ENCODE measurements at regions not wholly inside any gene's neighbourhood (a gene's known extent, or its start where the extent isn't known, plus 50 kb on each side); places are given as distances from the start of the nearest gene placed in this dataset.

- no peaks in the 10 kb centered on the region for H3K36me3 ChIP-seq (ENCODE audit: control insufficient read depth in 4 of 4, insufficient read depth in 4 of 4, low read length in 4 of 4)
- H3K4me3 ChIP-seq: no peak overlapping the region
- ATAC-seq (ENCODE audit: insufficient read depth, low FRiP score) (no peak), DNase-seq (no peak)
- TF ChIP-seq CTCF (IDR thresholded peaks at IDR 0.05; ENCODE audit: control extremely low read depth, extremely low read depth): no peak
- 48 to 53% methylated on average over 3 of the region's 3 CpGs for WGBS, 2 donors
- H3K4me1 ChIP-seq (ENCODE audit: control insufficient read depth in 5 of 5, insufficient read depth in 5 of 5, low read length in 5 of 5): no peaks in the 10 kb centered on the region
- no peaks in the 10 kb centered on the region for H3K27me3 ChIP-seq (ENCODE audit: control insufficient read depth in 3 of 3, insufficient read depth in 3 of 3, low read length in 2 of 3)
- no peaks in the 10 kb centered on the region for H3K9me3 ChIP-seq (ENCODE audit: control insufficient read depth in 4 of 4, insufficient read depth in 3 of 4, low read length in 3 of 4)
- no peak overlapping the region for H3K9ac ChIP-seq (ENCODE audit: insufficient read depth in 1 of 2, low read length in 2 of 2)
- no peak overlapping the region for H3K27ac ChIP-seq (ENCODE audit: low read depth in 1 of 2, low read length in 1 of 2)
Measured at GRCh38 chr6:147016440-147016839, 187.8 kb upstream of the STXBP5 start.

GRCh38 chr6:147017153-147017552 is 187.1 kb upstream of the STXBP5 start:
- no peak for DNase-seq
- Histone ChIP-seq H3K4me1 (ENCODE audit: control insufficient read depth in 5 of 5, insufficient read depth in 5 of 5, low read length in 5 of 5) (no peaks in the 10 kb centered on the region), H3K27me3 (ENCODE audit: control insufficient read depth in 3 of 3, insufficient read depth in 3 of 3, low read length in 2 of 3) (no peaks in the 10 kb centered on the region), H3K27ac (ENCODE audit: low read depth in 1 of 2, low read length in 1 of 2) (no peak overlapping the region), H3K9ac (ENCODE audit: insufficient read depth in 1 of 2, low read length in 2 of 2) (no peak overlapping the region), H3K4me3 (no peak overlapping the region), H3K9me3 (ENCODE audit: control insufficient read depth in 4 of 4, insufficient read depth in 3 of 4, low read length in 3 of 4) (no peaks in the 10 kb centered on the region), H3K36me3 (ENCODE audit: control insufficient read depth in 4 of 4, insufficient read depth in 4 of 4, low read length in 4 of 4) (no peaks in the 10 kb centered on the region)
- 89 to 94% methylated on average over 4 of the region's 4 CpGs for WGBS, 2 donors
- no peak for ATAC-seq (ENCODE audit: insufficient read depth, low FRiP score)
- no peak for TF ChIP-seq CTCF (IDR thresholded peaks at IDR 0.05; ENCODE audit: control extremely low read depth, extremely low read depth)

- Histone ChIP-seq H3K4me1 (ENCODE audit: control insufficient read depth in 5 of 5, insufficient read depth in 5 of 5, low read length in 5 of 5) (no peaks in the 10 kb centered on the region), H3K36me3 (ENCODE audit: control insufficient read depth in 4 of 4, insufficient read depth in 4 of 4, low read length in 4 of 4) (no peaks in the 10 kb centered on the region), H3K27ac (ENCODE audit: low read depth in 1 of 2, low read length in 1 of 2) (no peak overlapping the region), H3K27me3 (ENCODE audit: control insufficient read depth in 3 of 3, insufficient read depth in 3 of 3, low read length in 2 of 3) (no peaks in the 10 kb centered on the region), H3K9me3 (ENCODE audit: control insufficient read depth in 4 of 4, insufficient read depth in 3 of 4, low read length in 3 of 4) (no peaks in the 10 kb centered on the region), H3K9ac (ENCODE audit: insufficient read depth in 1 of 2, low read length in 2 of 2) (no peak overlapping the region), H3K4me3 (no peak overlapping the region)
- no peak for DNase-seq
- ATAC-seq (ENCODE audit: insufficient read depth, low FRiP score): no peak
- no peak for TF ChIP-seq CTCF (IDR thresholded peaks at IDR 0.05; ENCODE audit: control extremely low read depth, extremely low read depth)
Measured at GRCh38 chr6:147019001-147019400, 185.2 kb upstream of the STXBP5 start.

- no peak overlapping the region for H3K27ac ChIP-seq (ENCODE audit: low read depth in 1 of 2, low read length in 1 of 2)
- DNase-seq (no peak), ATAC-seq (ENCODE audit: insufficient read depth, low FRiP score) (no peak)
- H3K27me3 ChIP-seq (ENCODE audit: control insufficient read depth in 3 of 3, insufficient read depth in 3 of 3, low read length in 2 of 3): no peaks in the 10 kb centered on the region
- H3K4me1 ChIP-seq (ENCODE audit: control insufficient read depth in 5 of 5, insufficient read depth in 5 of 5, low read length in 5 of 5): no peaks in the 10 kb centered on the region
- TF ChIP-seq CTCF (IDR thresholded peaks at IDR 0.05; ENCODE audit: control extremely low read depth, extremely low read depth): no peak
- H3K4me3 ChIP-seq: no peak overlapping the region
- H3K36me3 ChIP-seq (ENCODE audit: control insufficient read depth in 4 of 4, insufficient read depth in 4 of 4, low read length in 4 of 4): no peaks in the 10 kb centered on the region
- no peaks in the 10 kb centered on the region for H3K9me3 ChIP-seq (ENCODE audit: control insufficient read depth in 4 of 4, insufficient read depth in 3 of 4, low read length in 3 of 4)
- 81 to 96% methylated on average over 2 of the region's 2 CpGs for WGBS, 2 donors
- H3K9ac ChIP-seq (ENCODE audit: insufficient read depth in 1 of 2, low read length in 2 of 2): no peak overlapping the region
Measured at GRCh38 chr6:147022041-147022440, 182.2 kb upstream of the STXBP5 start.

All from lung (tissue), 11 donors.